ENCODE measurements at regions not wholly inside any gene's neighbourhood (a gene's known extent, or its start where the extent isn't known, plus 50 kb on each side); places are given as distances from the start of the nearest gene placed in this dataset.
A peak's percentile ranks its signal among the peaks of the same experiment; 100 is the strongest.

DNA sequence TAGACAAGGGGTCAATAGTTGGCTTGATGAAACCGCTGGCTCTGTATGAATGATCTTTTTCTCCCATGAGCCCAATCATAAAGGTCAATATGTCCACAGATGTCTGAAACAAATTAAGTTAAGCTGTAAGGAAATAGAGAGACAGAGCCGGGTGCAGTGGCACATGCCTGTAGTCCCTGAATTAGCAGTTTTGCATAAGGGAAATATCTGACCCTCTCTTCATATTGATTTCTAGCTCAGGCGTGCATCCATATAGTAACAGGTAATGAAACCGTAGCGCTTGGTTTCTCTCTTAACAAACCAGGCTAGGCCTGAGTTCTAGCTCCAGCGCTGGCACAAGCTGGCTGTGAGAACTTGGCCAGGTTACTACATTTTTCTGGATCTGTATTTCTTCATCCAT lies 118.1 kb upstream of the ERCC6L2 start:
- H3K79me2 ChIP-seq (ENCODE audit: low read length): no peaks in the 10 kb centered on the region
- no peaks in the 10 kb centered on the region for H3K36me3 ChIP-seq (ENCODE audit: low read depth, low read length)
- H2AFZ ChIP-seq (ENCODE audit: low read length): no peak overlapping the region
- no peak for ATAC-seq
- no peaks in the 10 kb centered on the region for H3K9me3 ChIP-seq (ENCODE audit: low read length)
- no peaks in the 10 kb centered on the region for H3K4me1 ChIP-seq (ENCODE audit: insufficient read depth, low read length)
- no peak overlapping the region for H3K4me2 ChIP-seq (ENCODE audit: low read length)
- POLR2A ChIA-PET (ENCODE audit: unreplicated experiment): no interaction called here
- H4K20me1 ChIP-seq (ENCODE audit: low read length): no peaks in the 10 kb centered on the region
- no peak overlapping the region for H3K4me3 ChIP-seq (ENCODE audit: low read length)
- H3K9me2 ChIP-seq (replicated peaks; ENCODE audit: low read length): no peaks in the 10 kb centered on the region
- DNase-seq: no peak
- no peak for TF ChIP-seq EZH2phosphoT487 (IDR thresholded peaks at IDR 0.05; ENCODE audit: borderline replicate concordance, low read length)
- TF ChIP-seq EZH2 (IDR thresholded peaks at IDR 0.05; ENCODE audit: low read length, unreplicated experiment): no peak
- no peak for TF ChIP-seq CTCF (conservative IDR thresholded peaks at IDR 0.05; ENCODE audit: low read depth, low read length)
- H3K27me3 ChIP-seq (ENCODE audit: low read length): no peaks in the 10 kb centered on the region
- no peak overlapping the region for H3K9ac ChIP-seq (ENCODE audit: low read length)
- intact Hi-C loops (cut with micrococcal nuclease): no loop called here
- CTCF ChIA-PET: no interaction called here
- BruUV-seq (replicated peaks): no TSS peak
- no peak overlapping the region for H3K27ac ChIP-seq (ENCODE audit: low read length)
- H3F3A ChIP-seq (ENCODE audit: low read length, unreplicated experiment): no peaks in the 10 kb centered on the region

DNA sequence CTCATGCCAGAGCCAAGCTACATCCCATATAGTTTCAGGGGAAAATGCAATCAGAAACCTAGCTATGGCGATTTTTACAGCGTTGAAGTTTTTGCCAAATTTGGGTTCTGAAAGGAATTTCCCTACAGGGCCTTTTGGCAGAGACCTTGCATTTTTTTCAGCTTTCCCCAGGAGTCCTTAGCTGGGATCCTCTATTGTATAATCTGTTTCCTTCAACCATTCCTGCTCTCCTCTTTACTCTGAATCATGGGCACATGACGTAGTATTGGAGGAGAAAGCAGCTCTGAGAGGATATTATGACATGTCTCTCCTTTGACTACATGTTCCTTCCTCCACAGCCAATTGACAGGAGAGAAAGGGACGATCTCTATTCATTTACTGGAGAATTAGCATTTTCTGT lies 118.5 kb upstream of the ERCC6L2 start:
- ChIA-PET POLR2A (ENCODE audit: unreplicated experiment) (no interaction called here), CTCF (no interaction called here)
- Histone ChIP-seq H3K36me3 (ENCODE audit: low read depth, low read length) (no peaks in the 10 kb centered on the region), H3K27ac (ENCODE audit: low read length) (no peak overlapping the region), H3K4me2 (ENCODE audit: low read length) (no peak overlapping the region), H3K4me1 (ENCODE audit: insufficient read depth, low read length) (no peaks in the 10 kb centered on the region), H3K9me2 (replicated peaks; ENCODE audit: low read length) (no peaks in the 10 kb centered on the region), H3K79me2 (ENCODE audit: low read length) (no peaks in the 10 kb centered on the region), H4K20me1 (ENCODE audit: low read length) (no peaks in the 10 kb centered on the region), H3K4me3 (ENCODE audit: low read length) (no peak overlapping the region), H3F3A (ENCODE audit: low read length, unreplicated experiment) (no peaks in the 10 kb centered on the region), H3K9me3 (ENCODE audit: low read length) (no peaks in the 10 kb centered on the region), H3K9ac (ENCODE audit: low read length) (no peak overlapping the region), H2AFZ (ENCODE audit: low read length) (no peak overlapping the region), H3K27me3 (ENCODE audit: low read length) (no peaks in the 10 kb centered on the region)
- intact Hi-C loops (cut with micrococcal nuclease): no loop called here
- TF ChIP-seq EZH2phosphoT487 (IDR thresholded peaks at IDR 0.05; ENCODE audit: borderline replicate concordance, low read length) (no peak), EZH2 (IDR thresholded peaks at IDR 0.05; ENCODE audit: low read length, unreplicated experiment) (no peak), CTCF (conservative IDR thresholded peaks at IDR 0.05; ENCODE audit: low read depth, low read length) (no peak)
- ATAC-seq: no peak
- DNase-seq: peak; percentile 5
- BruUV-seq (replicated peaks): no TSS peak

DNA sequence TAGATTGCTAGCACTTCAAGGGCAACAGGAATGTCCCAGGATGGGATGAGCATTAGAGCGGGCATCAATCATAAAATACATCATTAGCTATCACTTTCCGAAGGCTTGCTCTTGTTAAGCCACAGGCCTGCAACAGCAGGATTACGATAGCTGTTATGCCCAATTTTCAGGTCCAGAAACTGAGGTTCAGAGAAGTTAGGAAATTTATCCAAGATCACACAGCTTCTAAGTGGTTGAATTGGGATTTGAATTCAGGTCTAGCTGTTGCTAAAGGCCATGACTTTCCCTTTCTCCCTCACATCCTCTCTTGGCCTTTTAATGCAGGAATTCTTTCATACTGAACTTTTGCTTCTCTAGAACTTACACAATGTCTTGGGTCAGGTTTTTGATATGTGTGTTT lies 119.4 kb upstream of the ERCC6L2 start:
- no peak overlapping the region for H3K4me2 ChIP-seq (ENCODE audit: low read length)
- H3K9me3 ChIP-seq (ENCODE audit: low read length): no peaks in the 10 kb centered on the region
- intact Hi-C loops (cut with micrococcal nuclease): no loop called here
- no peak overlapping the region for H3K4me3 ChIP-seq (ENCODE audit: low read length)
- no peak for TF ChIP-seq EZH2 (IDR thresholded peaks at IDR 0.05; ENCODE audit: low read length, unreplicated experiment)
- TF ChIP-seq CTCF (conservative IDR thresholded peaks at IDR 0.05; ENCODE audit: low read depth, low read length): no peak
- TF ChIP-seq EZH2phosphoT487 (IDR thresholded peaks at IDR 0.05; ENCODE audit: borderline replicate concordance, low read length): no peak
- H2AFZ ChIP-seq (ENCODE audit: low read length): no peak overlapping the region
- no peaks in the 10 kb centered on the region for H3F3A ChIP-seq (ENCODE audit: low read length, unreplicated experiment)
- H3K27me3 ChIP-seq (ENCODE audit: low read length): no peaks in the 10 kb centered on the region
- H3K9me2 ChIP-seq (replicated peaks; ENCODE audit: low read length): no peaks in the 10 kb centered on the region
- H3K79me2 ChIP-seq (ENCODE audit: low read length): no peaks in the 10 kb centered on the region
- no peak overlapping the region for H3K9ac ChIP-seq (ENCODE audit: low read length)
- CTCF ChIA-PET: no interaction called here
- no TSS peak for BruUV-seq (replicated peaks)
- H4K20me1 ChIP-seq (ENCODE audit: low read length): no peaks in the 10 kb centered on the region
- H3K4me1 ChIP-seq (ENCODE audit: insufficient read depth, low read length): no peaks in the 10 kb centered on the region
- POLR2A ChIA-PET (ENCODE audit: unreplicated experiment): no interaction called here
- no peaks in the 10 kb centered on the region for H3K36me3 ChIP-seq (ENCODE audit: low read depth, low read length)
- DNase-seq (no peak), ATAC-seq (no peak)
- no peak overlapping the region for H3K27ac ChIP-seq (ENCODE audit: low read length)

Data from PC-3 (cell line).